Keratinocyte (primary cell): ENCODE measurements at regions not wholly inside any gene's neighbourhood (a gene's known extent, or its start where the extent isn't known, plus 50 kb on each side); places are given as distances from the start of the nearest gene placed in this dataset.
A peak's percentile ranks its signal among the peaks of the same experiment; 100 is the strongest.

ENCODE experiments used
- DNase-seq: peaks from one replicate; pipeline ENCODE4 v3.0.0-alpha.2; 2011; ENCODE audit warnings: low read depth, missing footprints, low spot score
- FAIRE-seq: peaks from 2 replicates; lab custom pipeline; 2011; peaks lifted over from hg19 to GRCh38; lab: Jason Lieb, UNC
- H2AFZ ChIP-seq: 2 replicates; pipeline ENCODE4 v1.6.0; 2012; ENCODE audit warnings: low read length, control low read depth, inconsistent platforms; ENCODE audit not compliant: control insufficient read depth
- H3K27ac ChIP-seq: 2 replicates; pipeline ENCODE4 v1.5.1; 2011; ENCODE audit warnings: low read length; ENCODE audit not compliant: control insufficient read depth, insufficient read depth
- H3K27me3 ChIP-seq: 3 replicates; pipeline ENCODE4 v1.6.0; 2011; ENCODE audit warnings: low read length; ENCODE audit not compliant: control insufficient read depth, insufficient read depth; ENCODE audit errors: extremely low read depth
- H3K36me3 ChIP-seq, 2 experiments: 2 replicates in 1 of 2; 3 replicates in 1 of 2; pipeline ENCODE4 v1.5.1; 2011; ENCODE audit warnings: low read length in 2 of 2, mild to moderate bottlenecking in 1 of 2; ENCODE audit not compliant: control insufficient read depth in 2 of 2, insufficient read depth in 2 of 2; ENCODE audit errors: extremely low read depth in 1 of 2
- H3K4me1 ChIP-seq: 3 replicates; pipeline ENCODE4 v1.5.1; 2011; ENCODE audit warnings: low read length; ENCODE audit not compliant: control insufficient read depth, insufficient read depth; ENCODE audit errors: extremely low read depth
- H3K4me2 ChIP-seq: 3 replicates; pipeline ENCODE4 v1.6.0; 2011; ENCODE audit warnings: low read depth, low read length; ENCODE audit not compliant: control insufficient read depth, insufficient read depth; ENCODE audit errors: extremely low read depth
- H3K4me3 ChIP-seq, 3 experiments: fragments of 200-600 bp in 1 of 3; sonication (generic) in 1 of 3; 2 replicates in 2 of 3; 3 replicates in 1 of 3; pipeline ENCODE4 v1.5.1; 2011 to 2016; ENCODE audit warnings: low read length in 3 of 3, mild to moderate bottlenecking in 3 of 3, control low read depth in 2 of 3, inconsistent platforms in 1 of 3, low read depth in 1 of 3, mixed read lengths in 1 of 3, mixed run types in 1 of 3, moderate library complexity in 1 of 3; ENCODE audit not compliant: control insufficient read depth in 2 of 3, insufficient read depth in 2 of 3; ENCODE audit errors: extremely low read depth in 1 of 3
- H3K79me2 ChIP-seq: 2 replicates; pipeline ENCODE4 v1.6.0; 2012; ENCODE audit warnings: low read length; ENCODE audit not compliant: control insufficient read depth, insufficient read depth
- H3K9ac ChIP-seq: 3 replicates; pipeline ENCODE4 v1.6.0; 2011; ENCODE audit warnings: low read length; ENCODE audit not compliant: control insufficient read depth, insufficient read depth; ENCODE audit errors: extremely low read depth
- H3K9me1 ChIP-seq: 3 replicates; pipeline ENCODE4 v1.6.0; 2011; ENCODE audit warnings: low read length; ENCODE audit not compliant: control insufficient read depth, insufficient read depth; ENCODE audit errors: extremely low read depth
- H3K9me3 ChIP-seq: 2 replicates; pipeline ENCODE4 v1.5.1; 2012; ENCODE audit warnings: low read depth, low read length; ENCODE audit not compliant: control insufficient read depth
- H4K20me1 ChIP-seq: 3 replicates; pipeline ENCODE4 v1.6.0; 2011; ENCODE audit warnings: low read length; ENCODE audit not compliant: control insufficient read depth, insufficient read depth; ENCODE audit errors: extremely low read depth
- EZH2 ChIP-seq: IDR thresholded peaks from one replicate; pipeline ENCODE4 v1.6.1; 2012; ENCODE audit warnings: inconsistent platforms, mild to moderate bottlenecking, low read length, moderate library complexity
- dilution Hi-C: fragments of 300-500 bp; cut with MboI; formaldehyde crosslinking; loops from one replicate; pipeline ENCODE4 v1.7.0; 2020; ENCODE audit warnings: low sequenced_read_pairs; ENCODE audit not compliant: extremely low pct_ligation_motif_present
- TF ChIP-seq, protein P1 (sequence below), 3 experiments: IDR thresholded peaks in 1 of 3; conservative IDR thresholded peaks in 1 of 3; optimal IDR thresholded peaks in 1 of 3; 2 replicates in 2 of 3; 3 replicates in 1 of 3; pipeline versions ENCODE3 to v1.5.1; 2011; ENCODE audit warnings: low read length in 3 of 3, mild to moderate bottlenecking in 3 of 3, moderate library complexity in 2 of 3, control low read depth in 1 of 3, inconsistent platforms in 1 of 3; ENCODE audit not compliant: insufficient read depth in 2 of 3; ENCODE audit errors: extremely low read depth in 1 of 3

DNA sequence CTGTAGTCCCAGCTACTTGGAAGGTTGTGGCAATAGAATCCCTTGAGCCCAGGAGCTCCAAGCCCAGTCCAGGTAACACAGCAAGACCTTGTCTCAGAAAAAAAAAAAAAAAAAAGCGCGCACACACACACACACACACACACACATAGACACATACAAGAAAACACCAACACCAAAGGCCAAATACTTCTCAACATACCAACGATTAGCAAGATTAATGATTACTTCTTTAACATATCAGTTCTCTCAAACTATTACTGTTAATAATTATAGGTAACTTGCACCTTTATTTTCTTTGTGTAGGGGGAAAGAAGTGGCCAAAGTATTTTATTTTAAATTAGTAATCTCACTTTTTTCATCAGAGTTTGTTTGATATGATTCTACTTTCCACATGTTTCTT lies 289.5 kb upstream of the ADGRL2 start:
- H4K20me1 ChIP-seq = no peaks in the 10 kb centered on the region

DNA sequence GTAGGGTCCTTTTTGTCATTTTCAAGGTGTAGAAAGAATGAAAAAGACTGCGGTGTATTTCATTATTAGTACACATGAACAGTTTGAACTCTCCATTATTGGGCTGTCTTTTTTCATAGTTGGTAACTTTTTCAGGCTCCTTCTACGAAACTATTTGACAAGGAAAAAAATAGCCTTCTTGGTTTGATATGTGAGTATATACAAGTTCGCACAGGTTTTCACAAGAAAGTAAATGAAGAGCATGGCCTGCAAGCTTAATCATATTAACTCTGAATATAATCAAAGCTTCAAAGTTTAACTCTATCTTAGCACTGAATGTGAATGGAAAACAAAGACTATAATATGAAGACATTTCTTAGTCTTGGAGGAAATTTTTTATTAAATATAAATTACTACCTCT lies 290.0 kb upstream of the ADGRL2 start:
- no peaks in the 10 kb centered on the region for H3K79me2 ChIP-seq
- no peak overlapping the region for H2AFZ ChIP-seq
- dilution Hi-C loops = no loop called here
- no peak overlapping the region for H3K27ac ChIP-seq
- DNase-seq (no peak), FAIRE-seq (no peak)
- H3K36me3 ChIP-seq = no peaks in the 10 kb centered on the region
- H3K4me2 ChIP-seq = peak overlapping the region; percentile 8
- no peaks in the 10 kb centered on the region for H4K20me1 ChIP-seq
- no peaks in the 10 kb centered on the region for H3K27me3 ChIP-seq
- H3K9ac ChIP-seq = no peak overlapping the region
- TF ChIP-seq EZH2 = no peak
- TF ChIP-seq, protein P1, sequence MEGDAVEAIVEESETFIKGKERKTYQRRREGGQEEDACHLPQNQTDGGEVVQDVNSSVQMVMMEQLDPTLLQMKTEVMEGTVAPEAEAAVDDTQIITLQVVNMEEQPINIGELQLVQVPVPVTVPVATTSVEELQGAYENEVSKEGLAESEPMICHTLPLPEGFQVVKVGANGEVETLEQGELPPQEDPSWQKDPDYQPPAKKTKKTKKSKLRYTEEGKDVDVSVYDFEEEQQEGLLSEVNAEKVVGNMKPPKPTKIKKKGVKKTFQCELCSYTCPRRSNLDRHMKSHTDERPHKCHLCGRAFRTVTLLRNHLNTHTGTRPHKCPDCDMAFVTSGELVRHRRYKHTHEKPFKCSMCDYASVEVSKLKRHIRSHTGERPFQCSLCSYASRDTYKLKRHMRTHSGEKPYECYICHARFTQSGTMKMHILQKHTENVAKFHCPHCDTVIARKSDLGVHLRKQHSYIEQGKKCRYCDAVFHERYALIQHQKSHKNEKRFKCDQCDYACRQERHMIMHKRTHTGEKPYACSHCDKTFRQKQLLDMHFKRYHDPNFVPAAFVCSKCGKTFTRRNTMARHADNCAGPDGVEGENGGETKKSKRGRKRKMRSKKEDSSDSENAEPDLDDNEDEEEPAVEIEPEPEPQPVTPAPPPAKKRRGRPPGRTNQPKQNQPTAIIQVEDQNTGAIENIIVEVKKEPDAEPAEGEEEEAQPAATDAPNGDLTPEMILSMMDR (optimal IDR thresholded peaks at IDR 0.05 in 1 of 3, IDR thresholded peaks at IDR 0.05 in 1 of 3, conservative IDR thresholded peaks at IDR 0.05 in 1 of 3; ENCODE audit: extremely low read depth in 1 of 3, insufficient read depth in 2 of 3, low read length in 3 of 3) = no peak
- no peaks in the 10 kb centered on the region for H3K9me1 ChIP-seq
- H3K9me3 ChIP-seq = no peaks in the 10 kb centered on the region
- H3K4me1 ChIP-seq = peaks cover 17% of the 10 kb centered on the region
- H3K4me3 ChIP-seq = no peak overlapping the region

More for the DNA sequence above, 289.5 kb upstream of the ADGRL2 start:
- no peak for FAIRE-seq
- Histone ChIP-seq H3K27ac (no peak overlapping the region), H3K9me3 (no peaks in the 10 kb centered on the region), H3K4me2 (no peak overlapping the region), H3K9me1 (no peaks in the 10 kb centered on the region), H3K79me2 (no peaks in the 10 kb centered on the region), H2AFZ (no peak overlapping the region), H3K4me1 (peaks cover 17% of the 10 kb centered on the region), H3K4me3 (no peak overlapping the region), H3K36me3 (no peaks in the 10 kb centered on the region), H3K27me3 (no peaks in the 10 kb centered on the region), H3K9ac (no peak overlapping the region)
- no peak for TF ChIP-seq EZH2
- TF ChIP-seq, protein P1 (optimal IDR thresholded peaks at IDR 0.05 in 1 of 3, IDR thresholded peaks at IDR 0.05 in 1 of 3, conservative IDR thresholded peaks at IDR 0.05 in 1 of 3; ENCODE audit: extremely low read depth in 1 of 3, insufficient read depth in 2 of 3, low read length in 3 of 3) = no peak
- no peak for DNase-seq
- dilution Hi-C loops = no loop called here
